Naive thymus-derived CD4-positive, alpha-beta T cell (primary cell): ENCODE measurements at regions not wholly inside any gene's neighbourhood (a gene's known extent, or its start where the extent isn't known, plus 50 kb on each side); places are given as distances from the start of the nearest gene placed in this dataset.

Experiments
- ATAC-seq: fragments of 150-1000 bp; cut with Tn5 transposase; 2 replicates; pipeline ENCODE4 v1.10.0; 2021; ENCODE audit warnings: mild to moderate bottlenecking, moderate library complexity
- CTCF ChIA-PET: fragments of 350-600 bp; sonication (Branson Sonifier 250); formaldehyde crosslinking; loops from one replicate; lab custom pipeline; 2021; ENCODE audit warnings: antibody characterized with exemption; lab: Charles Lee
- POLR2A ChIA-PET: fragments of 350-600 bp; sonication (Branson Sonifier 250); formaldehyde crosslinking; loops from one replicate; lab custom pipeline; 2021; ENCODE audit warnings: antibody characterized with exemption, inconsistent platforms; lab: Charles Lee
- DNase-seq, 9 donors: peaks; one replicate each; pipeline versions ENCODE4 v3.0.0 to v3.0.0-alpha.2; 2020 to 2022; ENCODE audit warnings: mixed read lengths in 1 of 9
- H3K27ac ChIP-seq: one replicate; pipeline ENCODE4 v1.7.0; 2013; ENCODE audit warnings: mild to moderate bottlenecking, low read depth, low read length, moderate library complexity
- H3K27me3 ChIP-seq, 2 donors: one replicate each; pipeline ENCODE4 v1.7.0; 2013; ENCODE audit warnings: low read length in 2 of 2, mild to moderate bottlenecking in 2 of 2, moderate library complexity in 2 of 2; ENCODE audit not compliant: control insufficient read depth in 2 of 2, insufficient read depth in 2 of 2
- H3K36me3 ChIP-seq, 3 experiments: 1 replicate in 2 of 3; 2 replicates in 1 of 3; pipeline ENCODE4 v1.7.0; 2013; ENCODE audit warnings: low read length in 3 of 3, mild to moderate bottlenecking in 3 of 3, moderate library complexity in 1 of 3; ENCODE audit not compliant: insufficient read depth in 3 of 3, control insufficient read depth in 2 of 3
- H3K4me1 ChIP-seq, 2 donors: one replicate each; pipeline ENCODE4 v1.7.0; 2013; ENCODE audit warnings: low read length in 2 of 2, mild to moderate bottlenecking in 2 of 2, moderate library complexity in 1 of 2; ENCODE audit not compliant: control insufficient read depth in 2 of 2, insufficient read depth in 2 of 2
- H3K4me3 ChIP-seq: 2 replicates; pipeline ENCODE4 v1.7.0; 2013; ENCODE audit warnings: mild to moderate bottlenecking, low read length
- H3K9me3 ChIP-seq, 3 experiments: 1 replicate in 2 of 3; 2 replicates in 1 of 3; pipeline ENCODE4 v1.7.0; 2013; ENCODE audit warnings: low read length in 3 of 3; ENCODE audit not compliant: control insufficient read depth in 2 of 3
- H3K27ac Mint-ChIP-seq, 9 donors: one replicate each; pipeline ENCODE4 v1.8.0; 2020 to 2022; ENCODE audit warnings: mixed read lengths in 9 of 9, mild to moderate bottlenecking in 8 of 9, moderate library complexity in 5 of 9, inconsistent platforms in 2 of 9
- H3K27me3 Mint-ChIP-seq, 5 donors: one replicate each; pipeline ENCODE4 v1.8.0; 2021 to 2022; ENCODE audit warnings: mixed read lengths in 5 of 5, mild to moderate bottlenecking in 1 of 5
- H3K36me3 Mint-ChIP-seq, 5 donors: one replicate each; pipeline ENCODE4 v1.8.0; 2020 to 2022; ENCODE audit warnings: mixed read lengths in 5 of 5, mild to moderate bottlenecking in 3 of 5, inconsistent platforms in 1 of 5
- H3K4me1 Mint-ChIP-seq, 7 donors: one replicate each; pipeline ENCODE4 v1.8.0; 2020 to 2022; ENCODE audit warnings: mixed read lengths in 7 of 7, mild to moderate bottlenecking in 3 of 7, inconsistent platforms in 1 of 7
- H3K4me3 Mint-ChIP-seq, 10 donors: one replicate each; pipeline ENCODE4 v1.8.0; 2020 to 2022; ENCODE audit warnings: mild to moderate bottlenecking in 10 of 10, mixed read lengths in 10 of 10, moderate library complexity in 6 of 10, inconsistent platforms in 2 of 10
- H3K9me3 Mint-ChIP-seq, 11 donors: one replicate each; pipeline ENCODE4 v1.8.0; 2020 to 2022; ENCODE audit warnings: mixed read lengths in 11 of 11, mild to moderate bottlenecking in 4 of 11, inconsistent platforms in 1 of 11, moderate library complexity in 1 of 11
- intact Hi-C, 2 donors: fragments of 100-400 bp; cut with micrococcal nuclease; formaldehyde crosslinking; loops; one replicate each; pipeline ENCODE4 v1.15.1; 2023

- Mint-ChIP-seq H3K27ac (peak overlapping the region in 1 of 9 donors; percentile 19), H3K9me3 (peaks cover 0 to 12% (median 5%) of the 10 kb centered on the region in 11 donors), H3K4me1 (no peaks in the 10 kb centered on the region), H3K4me3 (no peak overlapping the region), H3K36me3 (no peaks in the 10 kb centered on the region), H3K27me3 (peaks cover 0 to 8% (median 3%) of the 10 kb centered on the region in 5 donors)
- no peaks in the 10 kb centered on the region for H3K4me1 ChIP-seq
- CTCF ChIA-PET: interaction anchor here (0.6 kb wide), 1 partner anchor 13 kb away, joined by 3 read pairs; no protein-coding TSS in a partner anchor
- no peaks in the 10 kb centered on the region for H3K9me3 ChIP-seq
- H3K36me3 ChIP-seq: no peaks in the 10 kb centered on the region
- intact Hi-C loops: no loop called here
- no peak overlapping the region for H3K27ac ChIP-seq
- no peak for ATAC-seq
- no peak for DNase-seq
- POLR2A ChIA-PET: interaction anchor here (0.7 kb wide), 1 partner anchor 112 kb away, joined by 3 read pairs; no protein-coding TSS in a partner anchor
- no peak overlapping the region for H3K4me3 ChIP-seq
- H3K27me3 ChIP-seq: no peaks in the 10 kb centered on the region
Observed at GRCh38 chr9:108766626-108767161, 89.1 kb downstream of the ACTL7B start.

GRCh38 chr9:108765265-108765664, 90.5 kb downstream of the ACTL7B start:
- intact Hi-C loops: no loop called here

GRCh38 chr9:108762348-108763055, 93.3 kb downstream of the ACTL7B start:
- no peaks in the 10 kb centered on the region for H3K9me3 ChIP-seq
- intact Hi-C loops: loop anchor here (2.0 to 5.0 kb wide), 5 partner anchors 1280 to 1625 kb away; no protein-coding TSS in a partner anchor
- H3K4me1 Mint-ChIP-seq: no peaks in the 10 kb centered on the region
- no peaks in the 10 kb centered on the region for H3K4me1 ChIP-seq
- peaks cover 0 to 7% (median 5%) of the 10 kb centered on the region in 5 donors for H3K27me3 Mint-ChIP-seq
- H3K27ac Mint-ChIP-seq: no peak overlapping the region
- no peaks in the 10 kb centered on the region for H3K36me3 Mint-ChIP-seq
- no peak overlapping the region for H3K4me3 Mint-ChIP-seq
- POLR2A ChIA-PET: no interaction called here
- no peaks in the 10 kb centered on the region for H3K27me3 ChIP-seq
- H3K9me3 Mint-ChIP-seq: peaks cover 0 to 5% (median 0%) of the 10 kb centered on the region in 11 donors
- H3K4me3 ChIP-seq: no peak overlapping the region
- ATAC-seq: no peak
- no peaks in the 10 kb centered on the region for H3K36me3 ChIP-seq
- H3K27ac ChIP-seq: no peak overlapping the region
- no peak for DNase-seq
- CTCF ChIA-PET: interaction anchor here (0.6 kb wide), 1 partner anchor 85 kb away, joined by 3 read pairs; no protein-coding TSS in a partner anchor

More at GRCh38 chr9:108765265-108765664, 90.5 kb downstream of the ACTL7B start:
- ChIA-PET CTCF (no interaction called here), POLR2A (no interaction called here)
- H3K9me3 ChIP-seq: no peaks in the 10 kb centered on the region
- no peaks in the 10 kb centered on the region for H3K36me3 ChIP-seq
- no peaks in the 10 kb centered on the region for H3K4me1 ChIP-seq
- H3K27me3 Mint-ChIP-seq: peaks cover 0 to 8% (median 0%) of the 10 kb centered on the region in 5 donors
- ATAC-seq: no peak
- no peaks in the 10 kb centered on the region for H3K27me3 ChIP-seq
- H3K4me1 Mint-ChIP-seq: no peaks in the 10 kb centered on the region
- H3K27ac ChIP-seq: no peak overlapping the region
- peaks cover 0 to 9% (median 4%) of the 10 kb centered on the region in 11 donors for H3K9me3 Mint-ChIP-seq
- H3K4me3 Mint-ChIP-seq: no peak overlapping the region
- DNase-seq: no peak
- no peaks in the 10 kb centered on the region for H3K36me3 Mint-ChIP-seq
- H3K4me3 ChIP-seq: no peak overlapping the region
- no peak overlapping the region for H3K27ac Mint-ChIP-seq

GRCh38 chr9:108761655-108762347, 94.0 kb downstream of the ACTL7B start:
- ATAC-seq (peak; percentile 49), DNase-seq (peak in 2 of 9 donors; percentile 4 to 13)
- Mint-ChIP-seq H3K36me3 (no peaks in the 10 kb centered on the region), H3K27ac (no peak overlapping the region), H3K4me3 (no peak overlapping the region), H3K27me3 (peaks cover 0 to 7% (median 5%) of the 10 kb centered on the region in 5 donors), H3K9me3 (peaks cover 0 to 6% (median 0%) of the 10 kb centered on the region in 11 donors), H3K4me1 (no peaks in the 10 kb centered on the region)
- Histone ChIP-seq H3K27ac (no peak overlapping the region), H3K4me1 (no peaks in the 10 kb centered on the region), H3K36me3 (no peaks in the 10 kb centered on the region), H3K9me3 (no peaks in the 10 kb centered on the region), H3K27me3 (no peaks in the 10 kb centered on the region), H3K4me3 (no peak overlapping the region)
- intact Hi-C loops: loop anchor here (2.0 to 5.0 kb wide), 5 partner anchors 1280 to 1624 kb away; no protein-coding TSS in a partner anchor
- CTCF ChIA-PET: no interaction called here
- POLR2A ChIA-PET: no interaction called here

GRCh38 chr9:108760841-108761240, 94.9 kb downstream of the ACTL7B start:
- H3K4me3 Mint-ChIP-seq: no peak overlapping the region
- Histone ChIP-seq H3K9me3 (no peaks in the 10 kb centered on the region), H3K36me3 (no peaks in the 10 kb centered on the region), H3K27ac (no peak overlapping the region), H3K27me3 (no peaks in the 10 kb centered on the region), H3K4me1 (no peaks in the 10 kb centered on the region), H3K4me3 (no peak overlapping the region)
- ATAC-seq (no peak), DNase-seq (no peak)
- intact Hi-C loops: loop anchor here (5.0 kb wide), 4 partner anchors 1279 to 1624 kb away; no protein-coding TSS in a partner anchor
- H3K4me1 Mint-ChIP-seq: no peaks in the 10 kb centered on the region
- CTCF ChIA-PET: no interaction called here
- H3K36me3 Mint-ChIP-seq: no peaks in the 10 kb centered on the region
- H3K9me3 Mint-ChIP-seq: peaks cover 0 to 6% (median 0%) of the 10 kb centered on the region in 11 donors
- no peak overlapping the region for H3K27ac Mint-ChIP-seq
- peaks cover 0 to 7% (median under 1%) of the 10 kb centered on the region in 5 donors for H3K27me3 Mint-ChIP-seq
- POLR2A ChIA-PET: no interaction called here

- Mint-ChIP-seq H3K4me3 (no peak overlapping the region), H3K27me3 (peaks cover 0 to 7% (median 0%) of the 10 kb centered on the region in 5 donors), H3K27ac (no peak overlapping the region), H3K9me3 (peaks cover 0 to 6% (median 0%) of the 10 kb centered on the region in 11 donors), H3K36me3 (no peaks in the 10 kb centered on the region), H3K4me1 (no peaks in the 10 kb centered on the region)
- Histone ChIP-seq H3K36me3 (no peaks in the 10 kb centered on the region), H3K4me1 (no peaks in the 10 kb centered on the region), H3K4me3 (no peak overlapping the region), H3K27me3 (no peaks in the 10 kb centered on the region), H3K9me3 (no peaks in the 10 kb centered on the region), H3K27ac (no peak overlapping the region)
- ATAC-seq (no peak), DNase-seq (no peak)
- POLR2A ChIA-PET: no interaction called here
- CTCF ChIA-PET: no interaction called here
- intact Hi-C loops: loop anchor here (5.0 kb wide), 4 partner anchors 1278 to 1623 kb away; no protein-coding TSS in a partner anchor
Observed at GRCh38 chr9:108759835-108760234, 96.0 kb downstream of the ACTL7B start.
